GM21529 (cell line): ENCODE measurements at regions not wholly inside any gene's neighbourhood (a gene's known extent, or its start where the extent isn't known, plus 50 kb on each side); places are given as distances from the start of the nearest gene placed in this dataset.

Experiments used
- ATAC-seq: cut with Tn5 transposase; IDR thresholded peaks from one replicate; pipeline ENCODE4 v1.9.1; 2021; ENCODE audit not compliant: unreplicated experiment

- no peak for ATAC-seq
These were observed 118.9 kb upstream of the PLEKHG7 start for GRCh38 chr12:92583910-92584309.

GRCh38 chr12:92582893-92583292 is 119.9 kb upstream of the PLEKHG7 start:
- no peak for ATAC-seq

GRCh38 chr12:92582475-92582874 is 120.3 kb upstream of the PLEKHG7 start:
- no peak for ATAC-seq

DNA sequence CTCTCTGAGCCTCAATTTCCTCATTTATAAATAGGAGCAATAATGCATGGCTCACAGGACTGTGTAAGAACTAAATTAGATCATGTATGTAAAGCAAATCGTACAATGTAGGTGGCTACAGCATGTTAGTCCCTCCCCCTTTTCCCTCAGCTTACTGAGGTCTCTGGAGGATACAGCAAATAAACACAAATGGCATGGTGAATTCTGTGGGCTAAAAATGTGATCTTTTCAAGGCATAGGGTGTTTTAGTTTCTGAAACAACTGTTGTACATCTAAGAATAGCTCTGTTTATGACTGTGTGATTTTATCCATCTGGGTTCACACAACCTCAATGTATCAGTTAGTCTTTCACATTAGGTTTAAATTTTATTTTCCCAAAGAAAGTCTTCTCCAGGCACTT is 121.2 kb upstream of the PLEKHG7 start:
- ATAC-seq, result no peak

DNA sequence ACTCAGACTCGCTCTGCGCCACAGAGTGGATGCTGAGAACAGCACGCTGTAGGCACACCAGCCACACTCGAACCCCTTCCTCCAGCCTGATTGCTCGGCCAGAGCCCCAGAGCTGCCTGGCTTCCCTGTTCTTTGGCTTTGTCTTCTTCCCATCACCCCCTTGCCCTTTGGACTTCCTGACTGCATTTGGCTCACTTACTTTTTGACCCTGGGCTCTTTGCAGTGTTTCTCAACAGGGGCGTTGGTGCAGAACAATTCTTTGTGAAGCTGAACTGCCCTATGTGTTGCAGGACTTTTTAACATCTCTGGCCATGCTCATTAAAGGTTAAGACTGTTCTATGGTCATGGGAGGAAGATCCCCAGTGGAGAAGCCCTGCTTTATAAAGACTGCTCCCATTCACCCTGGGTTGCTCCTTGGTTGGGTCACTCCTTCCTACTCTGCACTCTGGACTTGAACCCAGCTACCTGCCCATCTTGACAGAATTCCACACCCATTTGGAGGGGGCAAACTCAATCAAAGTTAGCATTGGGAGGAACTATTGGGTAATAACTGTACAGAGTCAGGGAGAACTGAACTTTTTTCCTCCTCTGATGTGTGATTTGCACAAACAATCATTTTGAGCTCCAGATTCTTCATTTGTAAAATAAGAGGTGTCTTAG is 127.7 kb upstream of the PLEKHG7 start:
- ATAC-seq, result no peak

DNA sequence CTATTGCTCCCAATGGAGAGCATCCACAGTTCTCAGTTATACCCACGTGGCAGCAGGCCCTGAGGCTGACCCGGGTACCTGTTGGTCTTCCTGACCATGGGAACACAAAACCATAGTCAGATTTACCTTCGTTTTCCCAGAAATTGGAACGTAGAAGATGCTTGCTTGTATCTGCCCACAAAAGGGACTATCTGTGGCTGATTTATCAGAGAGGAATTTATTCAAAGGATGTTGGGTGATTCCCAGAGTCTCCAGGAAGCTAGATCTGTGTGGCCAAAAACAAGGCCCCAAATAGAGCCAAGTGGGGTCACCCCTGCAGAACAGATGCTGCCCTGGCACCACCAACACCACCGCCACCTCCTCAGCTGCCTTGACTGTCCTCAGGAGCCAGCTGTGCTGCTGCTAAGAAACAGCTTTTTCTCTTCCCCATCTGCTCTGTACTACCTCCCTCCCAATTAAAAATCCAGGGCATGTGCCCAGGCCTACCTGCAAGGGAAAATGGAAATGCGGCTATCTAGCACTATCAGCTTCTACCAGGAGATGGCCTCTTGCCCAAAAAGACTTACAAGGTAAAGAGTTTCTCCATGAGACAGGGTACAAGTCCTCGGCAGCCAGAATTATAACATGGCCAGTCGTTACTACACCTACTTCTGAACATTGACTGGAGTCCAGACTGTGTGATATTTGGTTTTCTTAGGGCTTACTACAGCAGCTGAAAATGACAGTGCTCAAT is 128.6 kb upstream of the PLEKHG7 start:
- no peak for ATAC-seq

GRCh38 chr12:92573104-92573503 is 129.7 kb upstream of the PLEKHG7 start:
- no peak for ATAC-seq

DNA sequence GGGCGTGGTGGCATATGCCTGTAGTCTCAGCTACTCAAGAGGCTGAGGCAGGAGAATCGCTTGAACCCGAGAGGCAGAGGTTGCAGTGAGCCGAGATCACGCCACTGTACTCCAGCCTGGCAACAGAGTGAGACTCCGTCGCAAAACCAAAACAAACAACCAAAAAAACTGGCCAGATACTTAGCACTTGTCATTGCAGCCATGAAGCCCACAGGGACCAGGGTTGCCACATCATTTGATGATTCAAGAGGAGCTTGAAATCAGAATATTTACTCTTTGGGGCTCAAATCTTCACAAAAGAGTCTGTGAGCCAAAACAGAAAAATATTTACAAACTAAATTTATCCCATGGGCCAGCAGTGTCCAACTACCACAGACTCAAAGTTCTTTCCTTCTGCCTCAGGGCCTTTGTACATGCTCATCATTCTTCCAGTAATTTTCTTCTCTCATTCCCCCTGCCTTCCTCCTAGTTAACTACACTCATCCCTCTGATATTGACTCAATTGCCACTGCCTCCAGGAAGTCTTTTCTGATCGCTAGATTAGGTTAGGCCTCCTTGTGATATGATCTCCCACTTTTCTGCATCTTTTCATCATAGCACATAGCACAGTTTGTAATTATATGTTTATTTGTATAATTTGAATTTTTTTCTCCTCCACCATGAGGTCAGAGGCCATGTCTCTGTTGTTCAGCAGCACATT is 130.8 kb upstream of the PLEKHG7 start:
- ATAC-seq, result no peak

DNA sequence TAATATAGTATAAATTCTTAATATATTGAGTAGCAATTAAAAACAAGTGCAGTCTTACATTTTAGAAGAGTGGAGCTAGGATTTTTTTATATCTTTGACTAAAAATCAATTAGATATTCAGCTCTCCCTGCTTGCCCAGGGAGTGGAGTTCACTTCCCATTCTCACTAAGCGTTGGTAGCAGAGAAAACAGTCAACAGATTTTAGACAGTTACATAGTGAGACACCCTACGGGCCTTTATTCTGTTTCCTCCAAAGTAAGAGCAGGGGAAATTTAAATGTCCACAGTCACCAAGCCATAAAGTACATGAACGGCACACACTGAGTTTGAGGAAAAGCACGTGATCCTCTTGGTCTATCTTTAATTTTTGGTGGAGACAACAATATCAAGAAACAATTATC is 131.6 kb upstream of the PLEKHG7 start:
- ATAC-seq, result no peak

- ATAC-seq, result peak; percentile 90
These were observed 132.6 kb upstream of the PLEKHG7 start for GRCh38 chr12:92570056-92570753.

- ATAC-seq, result no peak
These were observed 134.1 kb upstream of the PLEKHG7 start for GRCh38 chr12:92568691-92569090.

DNA sequence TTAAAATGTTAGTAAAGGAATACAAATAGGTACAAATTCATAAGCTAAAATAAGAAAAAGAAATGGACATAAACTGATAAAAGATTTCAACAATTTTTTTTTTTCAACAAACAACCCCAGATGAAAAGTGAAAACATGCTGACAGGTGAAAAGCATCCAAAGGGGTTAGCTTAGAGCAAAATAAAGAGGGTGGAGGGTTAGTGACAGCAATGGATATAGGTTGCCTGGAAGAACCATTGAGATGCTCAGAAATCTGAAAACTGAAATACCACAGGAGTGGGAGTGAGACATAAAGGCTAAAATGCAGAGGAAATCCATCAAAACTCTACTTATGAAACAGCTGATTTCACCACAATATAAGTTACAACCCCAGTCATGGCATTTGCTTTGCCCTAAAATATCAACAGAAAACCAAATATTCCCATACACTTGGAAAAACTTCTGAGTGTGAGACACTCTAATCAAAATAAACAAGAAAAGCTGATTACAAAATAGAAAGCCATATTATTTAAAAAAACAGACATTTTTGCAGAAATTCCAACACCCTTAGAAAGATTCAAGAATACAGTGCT is 136.3 kb upstream of the PLEKHG7 start:
- no peak for ATAC-seq

DNA sequence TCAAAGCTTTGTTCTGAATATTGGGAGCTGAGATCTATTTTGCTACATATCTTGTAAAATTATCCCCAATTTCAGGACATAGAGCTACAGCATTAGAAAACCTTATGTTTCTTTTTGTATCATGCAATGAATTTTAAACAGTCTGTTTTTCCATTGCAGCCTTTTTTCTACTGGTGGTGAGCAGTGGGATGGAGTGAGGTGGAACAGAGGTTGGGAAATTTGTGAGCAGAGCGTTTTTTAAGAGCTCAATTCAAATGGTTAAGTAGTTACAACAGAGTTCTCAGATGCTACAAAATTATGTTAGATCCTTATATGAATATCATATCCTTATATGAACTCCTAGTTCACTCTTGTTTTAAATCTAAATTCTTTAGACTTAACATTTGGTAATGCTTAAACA is 139.0 kb upstream of the PLEKHG7 start:
- ATAC-seq, result no peak

GRCh38 chr12:92562063-92562734 is 140.6 kb upstream of the PLEKHG7 start:
- no peak for ATAC-seq

GRCh38 chr12:92561543-92561899 is 141.3 kb upstream of the PLEKHG7 start:
- no peak for ATAC-seq

GRCh38 chr12:92560713-92561542 is 141.9 kb upstream of the PLEKHG7 start:
- ATAC-seq, result no peak

GRCh38 chr12:92558806-92559205 is 144.0 kb upstream of the PLEKHG7 start:
- ATAC-seq, result no peak

- ATAC-seq, result no peak
These were observed 144.5 kb upstream of the PLEKHG7 start for GRCh38 chr12:92558215-92558773.

GRCh38 chr12:92557422-92557724 is 145.4 kb upstream of the PLEKHG7 start:
- ATAC-seq, result no peak
